ENCODE measurements at regions not wholly inside any gene's neighbourhood (a gene's known extent, or its start where the extent isn't known, plus 50 kb on each side); places are given as distances from the start of the nearest gene placed in this dataset.

- H3K4me1 Mint-ChIP-seq = peaks cover 18% of the 10 kb centered on the region
- H3K4me3 ChIP-seq (ENCODE audit: low read length) = no peak overlapping the region
- peaks cover 16% of the 10 kb centered on the region for H3K4me1 ChIP-seq (ENCODE audit: control insufficient read depth, insufficient read depth, low read length)
- WGBS, 2 experiments (ENCODE audit: insufficient coverage in 1 of 2, insufficient read length in 1 of 2) = 70 to 72% methylated on average over 13 to 15 of the region's 15 CpGs
- no peak overlapping the region for H3K27ac Mint-ChIP-seq
- peaks cover 2% of the 10 kb centered on the region for H3K27me3 Mint-ChIP-seq (ENCODE audit: insufficient read depth)
- peak; percentile 89 for DNase-seq
- no peaks in the 10 kb centered on the region for H3K27me3 ChIP-seq (ENCODE audit: control insufficient read depth, insufficient read depth, low read length, poor library complexity, severe bottlenecking)
- H3K36me3 ChIP-seq (ENCODE audit: control insufficient read depth, insufficient read depth, low read length) = no peaks in the 10 kb centered on the region
- H3K9me3 ChIP-seq (ENCODE audit: control insufficient read depth, low read length) = peaks cover 4% of the 10 kb centered on the region
- TF ChIP-seq CTCF (conservative IDR thresholded peaks at IDR 0.05) = no peak
- no peak overlapping the region for H3K27ac ChIP-seq (ENCODE audit: low read depth, low read length)
- H3K36me3 Mint-ChIP-seq (ENCODE audit: low read depth) = peaks cover 7% of the 10 kb centered on the region
- H3K9ac ChIP-seq (ENCODE audit: extremely low read depth, low read length, poor library complexity, severe bottlenecking) = no peak overlapping the region
- peaks cover 13% of the 10 kb centered on the region for H3K9me3 Mint-ChIP-seq
- no peak overlapping the region for H3K4me3 Mint-ChIP-seq
Observed at GRCh38 chr5:167861129-167861927, 430.1 kb upstream of the WWC1 start.

DNA sequence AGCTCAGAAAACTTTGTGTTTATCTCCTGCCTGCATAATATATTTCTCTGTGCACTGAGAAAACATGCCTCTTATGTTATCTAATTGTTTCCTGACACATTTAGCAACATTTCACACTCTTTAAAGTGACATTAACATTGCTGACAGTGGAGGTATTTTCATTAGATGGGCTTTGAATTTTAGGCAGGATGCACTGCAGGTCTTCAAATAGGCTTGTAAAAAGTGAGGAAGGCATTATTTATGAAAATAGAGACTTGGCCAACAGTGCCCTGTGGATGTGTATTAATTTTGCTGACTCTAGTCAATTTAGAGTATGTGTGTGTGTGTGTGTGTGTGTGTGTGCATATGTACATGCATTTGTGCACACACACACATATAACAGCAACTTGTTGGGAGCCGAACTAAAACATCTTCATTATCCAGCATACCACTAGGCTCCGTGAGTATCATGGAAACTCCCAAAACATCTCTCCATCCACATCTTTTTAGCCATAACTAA, 429.5 kb upstream of the WWC1 start:
- DNase-seq = no peak
- Histone ChIP-seq H3K4me3 (ENCODE audit: low read length) (no peak overlapping the region), H3K27ac (ENCODE audit: low read depth, low read length) (no peak overlapping the region), H3K4me1 (ENCODE audit: control insufficient read depth, insufficient read depth, low read length) (peaks cover 16% of the 10 kb centered on the region), H3K9ac (ENCODE audit: extremely low read depth, low read length, poor library complexity, severe bottlenecking) (no peak overlapping the region), H3K27me3 (ENCODE audit: control insufficient read depth, insufficient read depth, low read length, poor library complexity, severe bottlenecking) (no peaks in the 10 kb centered on the region), H3K36me3 (ENCODE audit: control insufficient read depth, insufficient read depth, low read length) (no peaks in the 10 kb centered on the region), H3K9me3 (ENCODE audit: control insufficient read depth, low read length) (peaks cover 4% of the 10 kb centered on the region)
- H3K9me3 Mint-ChIP-seq = peaks cover 13% of the 10 kb centered on the region
- no peak overlapping the region for H3K27ac Mint-ChIP-seq
- no peak for TF ChIP-seq CTCF (conservative IDR thresholded peaks at IDR 0.05)
- peaks cover 2% of the 10 kb centered on the region for H3K27me3 Mint-ChIP-seq (ENCODE audit: insufficient read depth)
- H3K36me3 Mint-ChIP-seq (ENCODE audit: low read depth) = peaks cover 7% of the 10 kb centered on the region
- H3K4me3 Mint-ChIP-seq = no peak overlapping the region
- H3K4me1 Mint-ChIP-seq = peaks cover 18% of the 10 kb centered on the region
- 90 to 100% methylated on average over 2 of the region's 2 CpGs for WGBS, 2 experiments (ENCODE audit: insufficient coverage in 1 of 2, insufficient read length in 1 of 2)

DNA sequence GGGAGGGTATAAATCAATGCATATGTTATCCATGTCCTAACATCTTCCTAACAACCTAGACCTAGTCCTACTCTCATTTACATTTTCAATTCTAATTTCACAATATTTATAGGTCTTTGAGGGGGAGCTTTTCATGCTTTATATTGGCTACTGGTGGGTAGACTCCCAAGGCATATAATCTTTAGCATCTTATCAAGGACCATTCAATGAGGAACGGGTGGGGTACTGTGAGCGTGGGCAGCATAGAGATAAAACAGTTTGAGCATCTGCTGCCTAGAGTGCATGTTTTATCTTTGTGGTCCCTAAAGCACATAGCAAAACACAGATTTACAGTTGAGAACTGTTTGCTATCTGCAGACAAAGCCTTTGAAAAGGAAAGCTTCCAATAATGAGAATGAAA, 427.6 kb upstream of the WWC1 start:
- Mint-ChIP-seq H3K36me3 (ENCODE audit: low read depth) (peaks cover 3% of the 10 kb centered on the region), H3K9me3 (peaks cover 3% of the 10 kb centered on the region)

More for the DNA sequence above, 427.6 kb upstream of the WWC1 start:
- WGBS, 2 experiments (ENCODE audit: insufficient coverage in 1 of 2, insufficient read length in 1 of 2) = 54 to 79% methylated on average over 2 of the region's 2 CpGs
- Mint-ChIP-seq H3K4me1 (peaks cover 18% of the 10 kb centered on the region), H3K4me3 (no peak overlapping the region), H3K27me3 (ENCODE audit: insufficient read depth) (no peaks in the 10 kb centered on the region), H3K27ac (no peak overlapping the region)
- H3K9ac ChIP-seq (ENCODE audit: extremely low read depth, low read length, poor library complexity, severe bottlenecking) = no peak overlapping the region
- H3K27ac ChIP-seq (ENCODE audit: low read depth, low read length) = no peak overlapping the region
- no peak overlapping the region for H3K4me3 ChIP-seq (ENCODE audit: low read length)
- no peaks in the 10 kb centered on the region for H3K27me3 ChIP-seq (ENCODE audit: control insufficient read depth, insufficient read depth, low read length, poor library complexity, severe bottlenecking)
- H3K36me3 ChIP-seq (ENCODE audit: control insufficient read depth, insufficient read depth, low read length) = no peaks in the 10 kb centered on the region
- no peak for TF ChIP-seq CTCF (conservative IDR thresholded peaks at IDR 0.05)
- peaks cover 16% of the 10 kb centered on the region for H3K4me1 ChIP-seq (ENCODE audit: control insufficient read depth, insufficient read depth, low read length)
- no peaks in the 10 kb centered on the region for H3K9me3 ChIP-seq (ENCODE audit: control insufficient read depth, low read length)
- no peak for DNase-seq

Measured in endodermal cell (in vitro differentiated cells).